ENCODE measurements at regions not wholly inside any gene's neighbourhood (a gene's known extent, or its start where the extent isn't known, plus 50 kb on each side); places are given as distances from the start of the nearest gene placed in this dataset.

- no peaks in the 10 kb centered on the region for H3K9me3 ChIP-seq (replicated peaks)
- H3K27me3 ChIP-seq (replicated peaks) = no peaks in the 10 kb centered on the region
- peaks cover 10% of the 10 kb centered on the region for H3K4me1 ChIP-seq (replicated peaks)
- DNase-seq (ENCODE audit: low read depth in 1 of 2, low spot score in 2 of 2) = no peak
- H3K27ac ChIP-seq = no peak overlapping the region
- no peak overlapping the region for H3K4me3 ChIP-seq
- no peaks in the 10 kb centered on the region for H3K36me3 ChIP-seq
Measured at GRCh38 chr9:14399756-14400657, 86.1 kb upstream of the NFIB start.

- H3K36me3 ChIP-seq = no peaks in the 10 kb centered on the region
- no peaks in the 10 kb centered on the region for H3K27me3 ChIP-seq (replicated peaks)
- H3K27ac ChIP-seq = no peak overlapping the region
- no peak for DNase-seq (ENCODE audit: low read depth in 1 of 2, low spot score in 2 of 2)
- no peak overlapping the region for H3K4me3 ChIP-seq
- no peaks in the 10 kb centered on the region for H3K9me3 ChIP-seq (replicated peaks)
- H3K4me1 ChIP-seq (replicated peaks) = peaks cover 10% of the 10 kb centered on the region
Measured at GRCh38 chr9:14398473-14398872, 84.5 kb upstream of the NFIB start.

GRCh38 chr9:14396171-14396570 lies 82.2 kb upstream of the NFIB start:
- Histone ChIP-seq H3K4me3 (no peak overlapping the region), H3K27ac (no peak overlapping the region), H3K9me3 (replicated peaks) (no peaks in the 10 kb centered on the region)

DNA sequence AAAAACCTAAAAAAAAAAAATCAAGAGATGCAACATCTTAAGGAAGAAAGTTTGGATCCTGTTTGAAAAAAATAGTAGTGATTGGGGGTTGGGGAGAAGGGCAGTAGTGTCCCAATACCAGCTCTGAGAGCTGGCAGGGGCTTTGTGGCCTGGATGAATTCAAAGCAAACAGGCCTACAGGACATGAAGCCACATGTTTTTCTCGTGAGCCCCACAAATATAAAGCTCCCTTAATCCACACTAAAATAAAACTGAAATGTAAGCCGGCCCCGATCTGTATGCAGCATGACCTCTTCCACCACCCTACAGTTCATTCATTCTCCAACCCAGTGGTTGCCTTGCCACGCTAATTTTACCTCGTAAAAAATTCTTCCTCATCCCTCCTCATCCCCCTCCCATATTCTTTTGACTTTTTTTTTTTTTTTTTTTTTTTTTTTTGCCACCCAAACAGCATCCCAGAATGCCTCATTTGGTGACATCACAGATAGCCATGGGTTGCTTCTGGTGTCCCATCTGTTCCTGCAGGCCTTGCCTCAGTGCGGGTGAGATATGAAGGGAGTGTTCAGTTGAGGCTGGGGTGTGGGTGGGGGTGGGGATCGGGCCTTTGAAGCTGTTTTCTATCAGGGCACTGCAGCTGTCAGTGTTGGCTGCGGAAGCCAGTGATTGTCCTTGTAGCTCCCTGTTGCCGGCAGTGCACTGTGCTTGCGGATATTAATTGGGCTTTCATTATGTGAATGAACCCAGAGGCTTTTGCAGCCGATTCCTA lies 81.6 kb upstream of the NFIB start:
- no peak overlapping the region for H3K27ac ChIP-seq
- no peak overlapping the region for H3K4me3 ChIP-seq
- peaks cover 5% of the 10 kb centered on the region; the same call in 1 of the 2 replicates for H3K4me1 ChIP-seq (replicated peaks)
- H3K27me3 ChIP-seq (replicated peaks) = no peaks in the 10 kb centered on the region
- DNase-seq (ENCODE audit: low read depth in 1 of 2, low spot score in 2 of 2) = no peak
- no peaks in the 10 kb centered on the region for H3K9me3 ChIP-seq (replicated peaks)
- H3K36me3 ChIP-seq = no peaks in the 10 kb centered on the region

More at GRCh38 chr9:14396171-14396570, 82.2 kb upstream of the NFIB start:
- Histone ChIP-seq H3K4me1 (replicated peaks) (peaks cover 10% of the 10 kb centered on the region), H3K27me3 (replicated peaks) (no peaks in the 10 kb centered on the region), H3K36me3 (no peaks in the 10 kb centered on the region)
- DNase-seq (ENCODE audit: low read depth in 1 of 2, low spot score in 2 of 2) = no peak

- Histone ChIP-seq H3K27ac (no peak overlapping the region), H3K9me3 (replicated peaks) (no peaks in the 10 kb centered on the region), H3K27me3 (replicated peaks) (no peaks in the 10 kb centered on the region), H3K4me1 (replicated peaks) (no peaks in the 10 kb centered on the region), H3K4me3 (no peak overlapping the region), H3K36me3 (no peaks in the 10 kb centered on the region)
- DNase-seq (ENCODE audit: low read depth in 1 of 2, low spot score in 2 of 2) = no peak
Measured at GRCh38 chr9:14393418-14393817, 79.5 kb upstream of the NFIB start.

DNA sequence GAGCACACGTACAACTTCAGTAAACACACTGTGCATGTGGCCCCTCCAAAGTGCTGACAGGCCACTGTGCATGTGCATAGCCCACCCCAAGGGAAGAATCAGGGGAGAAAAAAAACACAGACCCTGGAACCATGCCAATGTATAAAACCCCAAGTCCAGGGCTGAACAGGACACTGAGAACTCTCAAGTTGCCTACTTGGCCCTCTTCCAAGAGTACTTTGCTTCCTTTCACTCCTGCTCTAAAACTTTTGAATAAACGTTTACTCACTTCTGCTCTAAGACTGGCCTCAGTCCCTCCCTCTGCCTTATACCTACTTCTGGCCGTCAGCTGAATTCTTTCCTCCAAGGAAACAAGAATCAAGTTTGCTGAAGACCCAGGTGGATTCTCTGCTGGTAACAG lies 77.7 kb upstream of the NFIB start:
- Histone ChIP-seq H3K36me3 (no peaks in the 10 kb centered on the region), H3K4me3 (no peak overlapping the region), H3K27me3 (replicated peaks) (no peaks in the 10 kb centered on the region), H3K4me1 (replicated peaks) (no peaks in the 10 kb centered on the region), H3K27ac (no peak overlapping the region), H3K9me3 (replicated peaks) (no peaks in the 10 kb centered on the region)
- DNase-seq (ENCODE audit: low read depth in 1 of 2, low spot score in 2 of 2) = no peak

- no peak overlapping the region for H3K4me3 ChIP-seq
- no peaks in the 10 kb centered on the region for H3K27me3 ChIP-seq (replicated peaks)
- no peaks in the 10 kb centered on the region for H3K9me3 ChIP-seq (replicated peaks)
- H3K36me3 ChIP-seq = no peaks in the 10 kb centered on the region
- no peak for DNase-seq (ENCODE audit: low read depth in 1 of 2, low spot score in 2 of 2)
- H3K27ac ChIP-seq = no peak overlapping the region
- no peaks in the 10 kb centered on the region for H3K4me1 ChIP-seq (replicated peaks)
Measured at GRCh38 chr9:14389657-14390056, 75.7 kb upstream of the NFIB start.

DNA sequence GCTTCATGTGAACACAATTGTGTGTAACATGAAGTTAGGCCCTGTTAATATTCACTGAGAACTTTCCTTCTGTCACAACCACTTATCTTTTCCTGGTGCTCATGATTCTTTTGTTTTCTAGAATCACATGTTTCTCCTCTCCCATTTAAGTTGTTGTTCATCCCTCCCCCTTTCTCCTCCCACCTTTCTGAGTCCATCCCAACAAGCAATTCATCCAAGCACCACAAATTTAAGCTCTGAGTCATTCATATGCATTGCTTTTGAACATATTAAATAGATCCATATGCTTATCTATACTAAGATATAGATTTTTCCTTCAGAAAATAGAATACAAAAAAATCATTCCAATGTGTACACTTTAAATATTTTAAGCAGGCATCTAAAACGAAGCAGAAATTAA lies 75.2 kb upstream of the NFIB start:
- Histone ChIP-seq H3K4me3 (no peak overlapping the region), H3K9me3 (replicated peaks) (no peaks in the 10 kb centered on the region), H3K36me3 (no peaks in the 10 kb centered on the region), H3K27ac (no peak overlapping the region), H3K27me3 (replicated peaks) (no peaks in the 10 kb centered on the region), H3K4me1 (replicated peaks) (no peaks in the 10 kb centered on the region)
- DNase-seq (ENCODE audit: low read depth in 1 of 2, low spot score in 2 of 2) = no peak

DNA sequence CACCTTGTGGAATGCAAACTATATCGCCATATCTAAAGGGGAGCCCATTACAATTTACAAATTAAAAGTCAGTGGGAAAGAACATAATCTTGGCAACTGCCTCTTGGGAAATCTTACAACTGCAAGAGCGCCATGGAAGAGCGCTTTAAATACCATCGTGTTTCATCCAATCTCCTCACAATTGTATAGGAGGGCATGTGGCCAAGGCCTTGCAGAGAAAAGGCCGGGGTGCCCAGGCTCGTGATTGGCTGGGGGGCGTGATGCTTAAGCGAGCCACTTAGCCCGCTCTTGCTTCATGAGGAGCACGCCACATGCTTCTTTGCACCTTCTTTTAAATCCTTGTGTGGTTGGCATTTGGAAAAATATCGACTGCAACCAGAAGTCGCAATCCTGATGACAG lies 69.8 kb upstream of the NFIB start:
- H3K27ac ChIP-seq = no peak overlapping the region
- DNase-seq (ENCODE audit: low read depth in 1 of 2, low spot score in 2 of 2) = no peak
- no peaks in the 10 kb centered on the region for H3K4me1 ChIP-seq (replicated peaks)
- no peaks in the 10 kb centered on the region for H3K9me3 ChIP-seq (replicated peaks)
- no peaks in the 10 kb centered on the region for H3K27me3 ChIP-seq (replicated peaks)
- H3K4me3 ChIP-seq = no peak overlapping the region
- no peaks in the 10 kb centered on the region for H3K36me3 ChIP-seq

DNA sequence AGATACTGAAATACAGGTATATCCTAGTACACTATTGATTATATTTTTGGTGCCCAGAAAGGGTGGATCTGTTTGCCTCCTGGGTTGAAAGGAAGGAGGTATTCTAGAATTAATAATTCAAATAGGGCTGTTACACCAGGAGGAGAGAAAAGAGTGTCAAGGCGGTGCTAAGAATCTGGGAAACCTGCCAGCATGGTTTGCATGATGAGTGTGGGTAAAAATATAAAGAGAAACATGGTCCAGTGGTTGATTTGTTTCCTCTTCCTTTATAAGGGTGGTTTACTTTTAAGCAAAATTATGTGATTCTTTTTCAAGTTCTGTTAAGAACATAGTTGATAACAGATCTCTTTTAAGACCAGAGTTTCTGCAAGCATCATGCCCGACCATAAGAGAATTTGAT lies 69.4 kb upstream of the NFIB start:
- Histone ChIP-seq H3K4me1 (replicated peaks) (no peaks in the 10 kb centered on the region), H3K27ac (no peak overlapping the region), H3K4me3 (no peak overlapping the region), H3K9me3 (replicated peaks) (no peaks in the 10 kb centered on the region), H3K36me3 (no peaks in the 10 kb centered on the region), H3K27me3 (replicated peaks) (no peaks in the 10 kb centered on the region)
- DNase-seq (ENCODE audit: low read depth in 1 of 2, low spot score in 2 of 2) = no peak

- H3K27ac ChIP-seq = no peak overlapping the region
- no peaks in the 10 kb centered on the region for H3K9me3 ChIP-seq (replicated peaks)
- no peaks in the 10 kb centered on the region for H3K36me3 ChIP-seq
- DNase-seq (ENCODE audit: low read depth in 1 of 2, low spot score in 2 of 2) = no peak
- H3K4me3 ChIP-seq = no peak overlapping the region
- no peaks in the 10 kb centered on the region for H3K4me1 ChIP-seq (replicated peaks)
- no peaks in the 10 kb centered on the region for H3K27me3 ChIP-seq (replicated peaks)
Measured at GRCh38 chr9:14380061-14380836, 66.3 kb upstream of the NFIB start.

DNA sequence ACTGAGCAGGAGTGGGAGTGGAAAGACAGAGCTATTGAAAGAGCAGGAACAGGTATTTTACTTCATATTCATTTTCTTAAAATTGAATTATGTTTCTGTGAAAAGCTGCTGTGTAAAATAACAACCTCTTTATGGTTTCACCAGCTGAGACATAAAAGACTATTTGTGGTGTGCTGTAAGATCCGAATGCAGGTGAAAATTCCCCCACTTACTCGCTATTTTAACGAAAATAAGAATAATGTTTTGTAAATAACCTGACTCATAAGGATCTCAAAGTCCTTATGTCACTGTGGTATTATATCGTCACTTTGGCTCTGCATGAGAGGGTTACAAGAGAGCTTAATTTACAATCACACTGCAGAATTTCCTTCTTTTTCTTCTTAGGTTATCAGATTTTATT lies 65.3 kb upstream of the NFIB start:
- Histone ChIP-seq H3K9me3 (replicated peaks) (no peaks in the 10 kb centered on the region), H3K36me3 (no peaks in the 10 kb centered on the region), H3K4me1 (replicated peaks) (peaks cover 3% of the 10 kb centered on the region), H3K27ac (no peak overlapping the region), H3K27me3 (replicated peaks) (no peaks in the 10 kb centered on the region), H3K4me3 (no peak overlapping the region)
- DNase-seq (ENCODE audit: low read depth in 1 of 2, low spot score in 2 of 2) = no peak

GRCh38 chr9:14373706-14374105 lies 59.8 kb upstream of the NFIB start:
- H3K27ac ChIP-seq = peak overlapping the region; percentile 48
- no peak for DNase-seq (ENCODE audit: low read depth in 1 of 2, low spot score in 2 of 2)
- H3K36me3 ChIP-seq = no peaks in the 10 kb centered on the region
- H3K4me3 ChIP-seq = no peak overlapping the region
- peaks cover 24% of the 10 kb centered on the region for H3K4me1 ChIP-seq (replicated peaks)
- no peaks in the 10 kb centered on the region for H3K9me3 ChIP-seq (replicated peaks)
- no peaks in the 10 kb centered on the region for H3K27me3 ChIP-seq (replicated peaks)

GRCh38 chr9:14373336-14373666 lies 59.4 kb upstream of the NFIB start:
- Histone ChIP-seq H3K36me3 (no peaks in the 10 kb centered on the region), H3K9me3 (replicated peaks) (no peaks in the 10 kb centered on the region), H3K4me3 (no peak overlapping the region), H3K27ac (peak overlapping the region; percentile 48), H3K4me1 (replicated peaks) (peaks cover 24% of the 10 kb centered on the region), H3K27me3 (replicated peaks) (no peaks in the 10 kb centered on the region)
- DNase-seq (ENCODE audit: low read depth in 1 of 2, low spot score in 2 of 2) = no peak
